ENCODE measurements at regions not wholly inside any gene's neighbourhood (a gene's known extent, or its start where the extent isn't known, plus 50 kb on each side); places are given as distances from the start of the nearest gene placed in this dataset.

DNA sequence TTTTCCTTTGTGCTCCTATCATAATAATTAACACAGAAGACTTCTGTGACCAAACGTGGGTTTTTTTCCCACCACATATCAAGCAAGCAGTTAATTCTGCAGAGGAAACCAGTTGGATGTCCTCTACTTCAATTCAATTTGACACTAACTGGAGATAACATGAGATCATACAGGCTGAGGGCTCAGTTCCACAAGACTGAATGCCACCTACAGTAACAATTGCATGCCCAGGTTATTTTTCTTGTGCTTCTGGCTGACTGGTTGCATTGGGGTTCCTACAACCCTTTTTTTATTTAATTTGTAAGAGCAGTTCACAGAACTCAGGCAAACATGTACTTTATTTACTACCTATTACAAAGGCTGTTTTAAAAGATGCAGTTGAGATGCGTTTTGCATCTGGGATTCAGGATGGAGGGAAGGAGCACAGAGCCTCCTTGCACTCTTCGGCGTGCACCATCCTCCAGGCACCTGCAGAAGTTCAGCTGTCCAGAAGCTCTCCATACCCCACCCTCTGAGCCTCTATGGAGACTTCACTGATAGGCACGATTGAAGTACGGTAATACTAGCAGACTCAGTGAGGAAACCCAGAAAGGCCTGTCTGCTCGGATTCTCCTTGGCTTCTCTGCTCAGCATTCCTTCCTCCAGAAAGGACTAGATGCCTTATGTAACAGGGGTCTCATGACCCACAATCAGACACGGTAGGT lies 425.2 kb upstream of the CDH9 start (continued):
- TF ChIP-seq, protein P1, sequence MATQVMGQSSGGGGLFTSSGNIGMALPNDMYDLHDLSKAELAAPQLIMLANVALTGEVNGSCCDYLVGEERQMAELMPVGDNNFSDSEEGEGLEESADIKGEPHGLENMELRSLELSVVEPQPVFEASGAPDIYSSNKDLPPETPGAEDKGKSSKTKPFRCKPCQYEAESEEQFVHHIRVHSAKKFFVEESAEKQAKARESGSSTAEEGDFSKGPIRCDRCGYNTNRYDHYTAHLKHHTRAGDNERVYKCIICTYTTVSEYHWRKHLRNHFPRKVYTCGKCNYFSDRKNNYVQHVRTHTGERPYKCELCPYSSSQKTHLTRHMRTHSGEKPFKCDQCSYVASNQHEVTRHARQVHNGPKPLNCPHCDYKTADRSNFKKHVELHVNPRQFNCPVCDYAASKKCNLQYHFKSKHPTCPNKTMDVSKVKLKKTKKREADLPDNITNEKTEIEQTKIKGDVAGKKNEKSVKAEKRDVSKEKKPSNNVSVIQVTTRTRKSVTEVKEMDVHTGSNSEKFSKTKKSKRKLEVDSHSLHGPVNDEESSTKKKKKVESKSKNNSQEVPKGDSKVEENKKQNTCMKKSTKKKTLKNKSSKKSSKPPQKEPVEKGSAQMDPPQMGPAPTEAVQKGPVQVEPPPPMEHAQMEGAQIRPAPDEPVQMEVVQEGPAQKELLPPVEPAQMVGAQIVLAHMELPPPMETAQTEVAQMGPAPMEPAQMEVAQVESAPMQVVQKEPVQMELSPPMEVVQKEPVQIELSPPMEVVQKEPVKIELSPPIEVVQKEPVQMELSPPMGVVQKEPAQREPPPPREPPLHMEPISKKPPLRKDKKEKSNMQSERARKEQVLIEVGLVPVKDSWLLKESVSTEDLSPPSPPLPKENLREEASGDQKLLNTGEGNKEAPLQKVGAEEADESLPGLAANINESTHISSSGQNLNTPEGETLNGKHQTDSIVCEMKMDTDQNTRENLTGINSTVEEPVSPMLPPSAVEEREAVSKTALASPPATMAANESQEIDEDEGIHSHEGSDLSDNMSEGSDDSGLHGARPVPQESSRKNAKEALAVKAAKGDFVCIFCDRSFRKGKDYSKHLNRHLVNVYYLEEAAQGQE (IDR thresholded peaks at IDR 0.05; ENCODE audit: unreplicated experiment): no peak
- no peak for TF ChIP-seq EZH2 (IDR thresholded peaks at IDR 0.05; ENCODE audit: low read depth, unreplicated experiment)
- no peak for TF ChIP-seq JUNB (IDR thresholded peaks at IDR 0.05; ENCODE audit: unreplicated experiment)

DNA sequence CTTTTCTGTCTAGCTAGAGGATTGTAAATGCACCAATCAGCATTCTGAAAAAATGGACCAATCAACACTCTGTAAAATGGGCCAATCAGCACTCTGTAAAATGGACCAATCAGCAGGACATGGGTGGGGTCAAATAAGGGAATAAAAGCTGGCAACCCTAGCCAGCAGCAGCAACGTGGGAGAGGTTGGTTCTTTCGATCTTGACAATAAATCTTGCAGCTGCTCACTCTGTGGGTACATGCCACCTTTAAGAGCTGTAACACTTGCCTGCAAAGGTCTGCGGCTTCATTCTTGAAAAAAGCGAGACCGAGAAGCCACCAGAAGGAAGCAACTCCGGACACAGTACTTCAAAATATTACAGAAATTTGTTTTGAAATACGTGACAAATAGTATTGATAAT lies 424.6 kb upstream of the CDH9 start:
- Histone ChIP-seq H4K20me1 (replicated peaks; ENCODE audit: insufficient read depth) (no peaks in the 10 kb centered on the region), H2AFZ (no peak overlapping the region), H3K79me2 (replicated peaks; ENCODE audit: insufficient read depth) (no peaks in the 10 kb centered on the region), H3K27me3 (ENCODE audit: insufficient read depth) (no peaks in the 10 kb centered on the region), H3K4me1 (ENCODE audit: insufficient read depth) (0 out of 2 replicates have a peak, but pooled peaks cover 3% of the 10 kb centered on the region), H3F3A (replicated peaks; ENCODE audit: low read depth) (no peaks in the 10 kb centered on the region), H3K9me2 (ENCODE audit: insufficient read depth) (no peaks in the 10 kb centered on the region), H3K27ac (ENCODE audit: low read depth) (no peak overlapping the region), H3K4me2 (no peak overlapping the region), H3K4me3 (no peak overlapping the region), H3K36me3 (ENCODE audit: insufficient read depth) (no peaks in the 10 kb centered on the region)
- Mint-ChIP-seq H3K9me3 (no peaks in the 10 kb centered on the region; the same call in 2 of the 3 replicates), H3K4me3 (no peak overlapping the region), H3K27me3 (ENCODE audit: insufficient read depth, low read depth, poor library complexity) (no peaks in the 10 kb centered on the region), H3K4me1 (peaks cover 11% of the 10 kb centered on the region; the same call in 2 of the 3 replicates), H3K27ac (no peak overlapping the region), H3K36me3 (ENCODE audit: low read depth) (no peaks in the 10 kb centered on the region)
- ATAC-seq (no peak), DNase-seq (ENCODE audit: low spot score) (no peak)
- TF ChIP-seq, protein P2, sequence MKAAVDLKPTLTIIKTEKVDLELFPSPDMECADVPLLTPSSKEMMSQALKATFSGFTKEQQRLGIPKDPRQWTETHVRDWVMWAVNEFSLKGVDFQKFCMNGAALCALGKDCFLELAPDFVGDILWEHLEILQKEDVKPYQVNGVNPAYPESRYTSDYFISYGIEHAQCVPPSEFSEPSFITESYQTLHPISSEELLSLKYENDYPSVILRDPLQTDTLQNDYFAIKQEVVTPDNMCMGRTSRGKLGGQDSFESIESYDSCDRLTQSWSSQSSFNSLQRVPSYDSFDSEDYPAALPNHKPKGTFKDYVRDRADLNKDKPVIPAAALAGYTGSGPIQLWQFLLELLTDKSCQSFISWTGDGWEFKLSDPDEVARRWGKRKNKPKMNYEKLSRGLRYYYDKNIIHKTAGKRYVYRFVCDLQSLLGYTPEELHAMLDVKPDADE (IDR thresholded peaks at IDR 0.05): no peak
- TF ChIP-seq EZH2phosphoT487 (IDR thresholded peaks at IDR 0.05; ENCODE audit: unreplicated experiment) (no peak), JUNB (IDR thresholded peaks at IDR 0.05; ENCODE audit: unreplicated experiment) (no peak), NANOG (IDR thresholded peaks at IDR 0.05; ENCODE audit: borderline replicate concordance) (no peak), ZNF114 (CRISPR knock-in tag; IDR thresholded peaks at IDR 0.05) (no peak), EZH2 (IDR thresholded peaks at IDR 0.05; ENCODE audit: low read depth, unreplicated experiment) (no peak), STAT1 (IDR thresholded peaks at IDR 0.05; ENCODE audit: unreplicated experiment) (no peak)
- TF ChIP-seq, protein P1 (IDR thresholded peaks at IDR 0.05; ENCODE audit: unreplicated experiment): no peak

All from GM23338 (cell line).